HG03565 (cell line): ENCODE measurements at regions not wholly inside any gene's neighbourhood (a gene's known extent, or its start where the extent isn't known, plus 50 kb on each side); places are given as distances from the start of the nearest gene placed in this dataset.

Source experiments
- ATAC-seq: cut with Tn5 transposase; IDR thresholded peaks from one replicate; pipeline ENCODE4 v1.9.1; 2021; ENCODE audit warnings: mild to moderate bottlenecking, moderate library complexity; ENCODE audit not compliant: unreplicated experiment

DNA sequence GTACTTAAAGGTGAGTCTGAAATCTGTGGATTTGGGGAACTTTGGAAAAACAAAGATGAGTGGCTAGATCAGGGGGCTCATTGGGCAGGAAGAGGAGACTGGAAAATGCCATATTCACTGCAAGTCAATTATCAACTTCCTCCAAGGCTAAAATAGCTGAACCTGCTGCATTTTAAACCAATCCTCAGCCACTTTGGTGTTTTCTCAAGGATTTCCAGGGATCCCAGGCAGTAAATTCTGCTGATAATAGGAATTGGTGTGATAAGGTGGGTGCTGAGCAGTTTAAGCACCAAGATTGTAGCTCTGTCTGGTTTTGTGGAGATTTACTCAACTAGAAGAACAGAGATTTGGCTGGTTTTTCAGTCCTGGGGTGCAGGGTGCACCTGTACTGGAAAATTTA lies 153.9 kb upstream of the CAMK1G start:
- no peak for ATAC-seq

DNA sequence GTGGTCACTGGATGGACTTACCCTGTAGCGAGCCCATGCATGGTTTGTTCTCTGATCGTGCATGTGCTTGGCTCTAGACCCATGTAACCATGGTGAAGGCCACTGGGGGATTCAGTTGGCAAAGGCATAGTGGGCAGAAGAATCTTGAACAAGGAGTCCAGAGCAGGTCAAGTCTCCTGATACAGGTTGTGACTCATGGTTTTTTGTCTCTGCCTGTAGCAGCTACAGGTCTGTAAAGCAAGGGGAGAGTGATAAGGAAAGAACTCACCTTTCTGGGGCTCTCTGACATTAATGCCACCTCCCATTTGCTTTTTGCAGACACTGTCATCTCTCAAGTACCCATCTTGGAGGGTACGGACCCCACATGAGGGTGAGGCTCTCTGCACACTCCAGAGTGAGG lies 153.4 kb upstream of the CAMK1G start:
- ATAC-seq = no peak

DNA sequence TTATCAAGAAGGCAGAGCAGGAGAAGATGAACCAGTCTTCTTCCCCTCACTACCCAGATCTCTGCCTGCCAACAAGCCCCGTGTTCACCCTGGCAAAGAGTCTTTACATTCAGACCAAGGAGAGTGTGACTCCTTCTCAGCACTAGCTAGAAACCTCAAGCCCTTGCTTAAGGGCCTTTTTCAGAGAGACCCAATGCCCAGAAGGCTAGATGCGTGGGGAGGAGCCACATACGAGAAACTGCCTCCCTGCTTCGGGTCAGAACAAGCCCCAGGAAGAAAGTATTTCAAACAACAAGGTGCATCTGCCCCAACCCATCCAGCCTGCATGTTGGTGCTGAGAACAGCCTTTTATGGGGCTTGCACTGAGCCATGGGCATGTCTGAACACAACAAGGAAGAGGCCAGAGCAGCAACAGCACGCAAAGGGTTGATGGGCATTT lies 152.7 kb upstream of the CAMK1G start:
- ATAC-seq = no peak

DNA sequence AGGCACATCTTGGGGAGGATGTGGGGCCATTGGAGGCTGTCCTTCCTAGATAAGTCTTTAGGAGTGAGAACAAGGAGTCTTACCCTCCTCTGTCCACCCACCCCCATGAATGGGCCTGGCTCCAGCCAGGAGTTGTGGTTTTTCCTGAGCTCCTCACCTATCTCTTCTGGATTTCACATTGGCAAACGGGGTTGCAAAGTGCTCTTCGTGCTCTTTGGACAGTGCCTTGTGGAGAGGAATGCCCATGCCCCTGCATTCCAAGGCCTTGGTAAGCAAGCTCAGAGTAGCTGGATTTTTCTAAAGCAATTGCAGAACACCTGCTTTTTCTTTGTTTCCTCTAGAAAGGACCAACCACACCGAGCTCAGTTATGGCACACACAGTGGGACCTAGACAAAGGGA lies 152.1 kb upstream of the CAMK1G start:
- no peak for ATAC-seq

DNA sequence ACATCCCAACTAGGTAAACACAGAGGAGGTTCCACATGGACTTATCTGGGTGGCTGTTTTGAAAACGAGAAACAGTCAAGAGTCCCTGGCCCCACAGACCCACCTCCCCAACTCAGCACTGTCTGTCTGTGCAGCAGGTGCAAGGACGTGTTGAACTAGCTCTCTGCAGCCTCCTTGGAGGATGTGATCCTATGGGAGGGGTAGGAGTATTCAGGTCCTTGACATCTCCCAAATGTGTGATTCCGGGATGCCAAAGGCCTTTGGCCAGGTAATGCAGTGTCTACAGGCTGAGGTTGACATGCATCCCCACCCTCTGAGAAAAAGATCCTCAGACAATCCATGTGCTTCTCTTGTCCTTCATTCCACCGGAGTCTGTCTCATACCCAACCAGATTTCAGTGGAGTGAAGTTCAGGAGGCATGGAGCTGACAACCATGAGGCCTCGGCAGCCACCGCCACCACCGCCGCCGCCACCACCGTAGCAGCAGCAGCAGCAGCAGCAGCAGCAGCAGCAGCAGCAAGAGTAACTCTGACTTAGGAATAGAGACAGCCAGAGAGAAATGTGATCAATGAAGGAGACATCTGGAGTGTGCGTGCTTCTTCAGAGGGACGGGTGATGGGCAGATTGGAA lies 151.6 kb upstream of the CAMK1G start:
- ATAC-seq = no peak

DNA sequence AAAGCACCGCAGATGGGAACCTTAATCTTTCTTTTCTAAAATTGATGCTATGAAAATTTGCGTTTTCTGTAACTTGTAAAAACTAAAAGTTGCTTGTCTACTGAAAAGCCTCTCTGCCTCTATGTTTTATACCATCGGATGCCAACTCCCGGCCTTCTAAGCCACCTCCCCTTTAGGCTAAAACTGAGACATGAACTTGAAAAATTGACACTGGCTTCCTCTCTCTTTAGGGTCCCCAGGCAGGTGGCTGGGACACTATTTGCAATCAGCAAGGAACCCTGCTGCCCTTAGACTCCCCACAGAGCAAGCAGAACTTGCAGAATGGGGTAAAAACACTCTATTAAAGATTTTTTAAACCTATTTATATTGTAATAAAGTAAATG lies 151.1 kb upstream of the CAMK1G start:
- ATAC-seq = no peak

DNA sequence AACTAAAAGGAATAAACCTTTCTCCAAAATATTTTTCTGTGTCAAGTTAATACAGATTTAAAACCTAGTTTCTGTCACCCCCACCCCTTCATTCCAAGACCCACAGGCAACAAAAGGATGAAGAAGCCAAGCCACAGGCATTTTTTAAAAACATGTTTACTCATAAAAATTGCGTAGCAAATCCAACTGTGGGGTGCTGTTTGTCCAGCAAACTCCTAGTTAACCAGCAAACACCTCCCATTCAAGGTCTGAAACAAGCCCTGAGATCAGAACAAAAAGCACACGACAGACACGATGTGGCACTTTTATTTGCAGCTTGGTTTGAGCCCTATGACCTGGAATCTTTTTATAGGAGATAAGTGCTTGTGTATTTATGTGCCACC lies 149.9 kb upstream of the CAMK1G start:
- ATAC-seq = no peak

DNA sequence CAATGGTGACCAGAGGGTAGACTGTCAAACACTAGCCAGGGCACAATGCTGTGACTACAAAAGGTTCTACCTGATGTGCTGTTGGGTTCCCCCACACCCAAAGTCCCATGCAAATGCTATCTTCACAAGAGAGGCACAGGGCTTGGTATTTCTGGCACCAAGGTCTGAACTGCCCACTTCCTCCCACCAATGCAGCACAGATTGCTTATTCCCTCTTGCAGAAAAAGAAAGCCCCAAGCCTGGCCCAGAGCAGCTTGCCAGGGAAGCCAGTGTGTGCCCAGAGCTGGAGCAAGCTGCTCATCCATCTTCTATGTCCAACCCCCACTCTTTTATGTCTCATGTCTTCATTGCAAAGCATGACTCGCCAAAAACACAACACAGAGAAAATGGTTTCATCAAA lies 149.4 kb upstream of the CAMK1G start:
- ATAC-seq = no peak

DNA sequence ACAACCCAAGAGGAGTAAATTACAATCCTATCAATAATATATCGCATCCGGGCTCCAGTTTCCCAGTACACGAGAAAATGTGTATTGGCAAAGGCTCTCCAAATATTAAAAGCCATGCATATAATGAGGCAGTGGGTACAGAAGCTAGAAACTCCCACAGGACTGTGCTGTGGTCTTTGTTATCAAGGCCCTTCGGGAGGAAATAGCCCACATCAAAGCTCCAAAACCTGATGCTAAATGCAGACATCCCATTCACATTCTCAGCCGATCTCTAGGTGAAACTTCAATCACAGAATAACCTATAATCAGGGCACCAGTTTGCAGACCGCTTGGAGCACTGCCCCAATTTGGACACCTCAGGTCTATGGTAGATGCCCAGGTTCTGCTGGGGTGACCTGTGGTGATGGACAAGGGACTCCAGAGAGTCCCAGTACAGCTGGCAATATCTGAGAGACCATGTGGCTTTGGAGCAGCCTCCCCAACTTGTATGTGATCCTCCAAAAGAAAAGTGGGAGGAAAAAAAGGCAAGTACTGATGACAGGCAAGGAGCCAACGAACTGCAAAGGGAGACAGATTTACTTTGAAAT lies 148.8 kb upstream of the CAMK1G start:
- ATAC-seq = no peak

DNA sequence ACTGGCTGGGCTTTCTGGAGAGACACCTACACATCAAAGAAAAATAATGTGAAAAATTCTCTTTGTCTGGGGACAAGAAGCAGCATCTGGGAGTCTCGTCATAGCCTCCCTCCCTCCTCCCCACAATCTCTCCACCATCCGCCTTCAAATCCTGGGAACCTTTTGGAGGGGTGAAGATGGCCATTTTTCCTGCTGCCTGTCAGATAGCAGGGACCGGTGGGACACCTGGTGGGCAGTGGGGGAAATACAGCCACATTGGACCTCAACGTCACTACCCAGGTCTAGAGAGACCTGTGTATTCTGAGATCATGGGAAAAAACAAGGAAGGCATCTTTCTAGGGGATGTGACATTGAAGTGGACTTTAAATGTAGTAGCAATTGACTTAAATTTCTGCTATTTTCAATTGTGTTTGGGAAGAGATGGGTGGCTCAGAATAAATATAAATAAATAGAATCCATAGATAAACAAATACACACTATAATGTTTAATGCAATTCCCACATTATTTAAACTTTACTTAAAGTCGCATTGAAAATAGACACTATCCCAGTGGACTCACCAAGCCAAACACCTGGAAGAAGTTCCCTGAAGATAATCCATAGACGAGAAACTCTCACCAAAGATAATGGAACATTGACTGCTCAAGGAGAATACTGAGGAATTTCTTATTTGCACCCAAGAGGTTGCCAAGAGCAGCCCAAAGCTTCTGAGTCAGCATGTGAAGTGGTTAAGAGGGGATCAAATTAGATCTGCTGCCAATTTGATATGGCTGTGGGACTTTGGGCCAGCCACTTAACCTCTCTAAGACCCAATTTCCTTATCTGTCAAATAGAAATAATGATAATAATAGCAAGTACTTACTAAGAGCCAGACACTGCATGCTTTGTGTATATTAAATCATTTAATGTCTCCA lies 147.6 kb upstream of the CAMK1G start:
- peak; percentile 75 for ATAC-seq

DNA sequence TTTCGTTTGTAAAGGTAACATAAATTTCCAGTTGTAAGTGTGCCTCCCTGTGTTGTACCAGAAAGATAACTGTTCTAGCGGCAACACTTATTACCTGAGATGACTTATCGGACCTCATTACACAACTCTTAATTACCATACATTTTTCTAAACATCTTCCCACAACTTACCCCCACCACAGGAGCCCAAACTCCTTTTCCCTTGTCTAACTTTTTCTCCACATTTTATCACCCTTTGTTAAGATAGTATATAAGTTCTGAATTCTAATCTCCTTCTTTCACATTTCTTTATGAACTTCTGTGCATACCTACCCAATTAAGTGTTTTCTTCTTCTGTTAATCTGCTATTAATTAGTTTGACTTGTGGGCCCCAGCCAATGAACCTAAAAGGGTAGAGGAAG lies 143.7 kb upstream of the CAMK1G start:
- ATAC-seq = no peak

DNA sequence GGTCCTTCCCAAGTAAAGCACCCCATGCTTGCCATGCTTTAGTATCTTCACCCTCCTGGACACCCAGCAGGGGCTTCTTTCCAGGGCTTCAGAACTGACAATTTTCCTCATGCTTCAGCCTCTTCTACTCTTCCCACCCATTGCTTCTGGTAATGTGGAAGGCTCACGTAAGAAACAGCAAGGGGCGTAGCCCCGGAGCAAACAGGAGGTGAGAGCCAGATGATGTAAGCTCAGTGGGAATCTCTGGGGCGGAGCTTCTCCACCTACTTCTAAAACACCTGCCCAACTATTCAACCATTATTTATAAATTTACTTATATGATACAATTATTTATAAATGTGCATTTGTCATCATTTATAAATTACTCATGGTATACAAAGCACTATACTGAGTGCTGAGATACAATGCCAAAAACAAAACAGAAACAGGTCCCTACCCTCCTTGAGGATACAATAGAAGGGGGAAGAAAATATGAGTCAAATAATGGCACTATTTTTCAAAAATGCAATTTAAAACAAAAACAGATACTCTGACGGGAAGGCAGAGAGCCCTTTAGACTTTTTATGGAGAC lies 140.1 kb upstream of the CAMK1G start:
- no peak for ATAC-seq

DNA sequence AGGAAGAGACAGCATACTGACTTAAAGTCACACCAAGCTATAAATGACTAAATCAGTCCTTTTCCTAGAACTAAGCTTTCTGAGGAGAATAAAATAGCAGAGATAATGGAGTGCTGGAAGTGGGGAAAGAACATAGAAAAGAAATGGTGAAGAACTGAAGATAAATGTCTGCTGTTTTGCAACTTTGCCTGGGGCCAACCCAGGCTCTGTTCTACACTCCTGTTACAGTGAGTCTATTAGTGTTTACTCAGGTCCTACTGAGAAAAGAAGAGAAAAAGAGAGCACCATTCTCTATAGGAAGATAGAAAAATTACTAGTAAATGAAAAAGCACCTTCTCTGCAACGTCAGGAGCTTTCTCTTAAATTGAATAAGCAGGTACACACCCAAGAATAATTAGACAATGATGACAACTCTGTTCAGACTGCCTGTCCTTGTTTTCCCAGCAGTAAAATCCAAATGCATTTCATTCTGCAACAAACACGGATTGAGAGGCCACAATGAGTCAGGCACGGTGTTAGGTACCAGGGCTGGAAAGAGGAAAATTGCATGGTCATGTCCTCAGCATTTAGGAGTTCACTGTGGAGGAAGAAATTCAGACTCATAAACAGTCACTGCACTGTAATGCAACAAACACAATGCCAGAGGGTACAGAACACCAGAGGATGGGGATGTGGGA lies 139.4 kb upstream of the CAMK1G start:
- no peak for ATAC-seq

DNA sequence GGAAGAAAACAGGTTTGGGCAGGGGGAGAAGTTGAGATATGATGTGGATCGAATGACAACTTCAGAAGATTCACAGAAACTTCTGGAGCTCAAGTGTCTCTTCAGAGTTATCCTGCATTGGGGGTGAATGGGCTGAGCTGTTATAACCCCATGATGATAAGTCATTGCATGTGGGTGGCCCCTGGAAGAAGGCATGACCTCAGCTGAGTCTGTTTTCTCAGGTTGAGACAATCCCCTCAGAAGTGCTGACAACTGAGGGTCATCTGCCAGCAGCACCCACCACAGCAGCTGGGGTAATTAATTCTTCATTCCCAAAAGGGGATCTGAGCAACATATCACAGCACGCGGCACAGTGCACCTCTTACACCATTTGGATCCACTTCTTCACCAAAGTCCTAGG lies 138.6 kb upstream of the CAMK1G start:
- no peak for ATAC-seq

DNA sequence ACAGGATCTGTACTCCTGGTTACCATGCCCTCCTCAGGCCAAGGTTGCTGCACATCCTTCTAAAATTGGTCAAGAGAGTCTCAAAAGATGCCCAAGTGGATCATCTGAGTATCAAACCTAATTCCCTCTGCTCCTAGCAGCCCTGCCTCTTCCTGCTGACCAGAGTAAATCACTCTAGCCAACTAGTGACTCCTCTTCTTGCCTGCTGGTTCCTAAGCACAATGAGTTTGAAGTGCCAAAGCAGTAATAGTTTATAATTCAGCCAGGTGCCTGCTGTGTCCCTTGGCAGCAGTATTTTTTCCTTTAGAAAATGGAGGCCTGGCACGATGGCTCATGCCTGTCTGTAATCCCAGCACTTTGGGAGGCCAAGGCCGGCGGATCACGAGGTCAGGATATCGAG lies 137.9 kb upstream of the CAMK1G start:
- no peak for ATAC-seq

DNA sequence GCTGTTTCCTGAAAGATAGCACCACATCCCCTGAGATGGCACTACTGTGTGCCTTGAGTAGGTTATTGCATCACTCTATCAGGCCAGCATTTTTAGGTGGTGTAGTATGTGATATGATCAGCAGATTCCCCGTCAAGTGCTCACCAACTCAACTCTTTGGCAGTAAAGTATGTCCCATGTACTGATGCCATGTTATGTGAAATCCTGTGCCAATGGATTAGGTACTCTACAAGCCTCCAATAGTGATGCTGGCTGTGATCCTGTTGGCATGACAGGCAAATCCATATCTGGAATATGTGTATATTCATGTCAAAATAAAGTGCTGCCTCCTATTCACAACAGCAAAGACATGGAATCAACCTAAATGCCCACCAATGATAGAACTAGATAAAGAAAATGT lies 137.2 kb upstream of the CAMK1G start:
- ATAC-seq = no peak

DNA sequence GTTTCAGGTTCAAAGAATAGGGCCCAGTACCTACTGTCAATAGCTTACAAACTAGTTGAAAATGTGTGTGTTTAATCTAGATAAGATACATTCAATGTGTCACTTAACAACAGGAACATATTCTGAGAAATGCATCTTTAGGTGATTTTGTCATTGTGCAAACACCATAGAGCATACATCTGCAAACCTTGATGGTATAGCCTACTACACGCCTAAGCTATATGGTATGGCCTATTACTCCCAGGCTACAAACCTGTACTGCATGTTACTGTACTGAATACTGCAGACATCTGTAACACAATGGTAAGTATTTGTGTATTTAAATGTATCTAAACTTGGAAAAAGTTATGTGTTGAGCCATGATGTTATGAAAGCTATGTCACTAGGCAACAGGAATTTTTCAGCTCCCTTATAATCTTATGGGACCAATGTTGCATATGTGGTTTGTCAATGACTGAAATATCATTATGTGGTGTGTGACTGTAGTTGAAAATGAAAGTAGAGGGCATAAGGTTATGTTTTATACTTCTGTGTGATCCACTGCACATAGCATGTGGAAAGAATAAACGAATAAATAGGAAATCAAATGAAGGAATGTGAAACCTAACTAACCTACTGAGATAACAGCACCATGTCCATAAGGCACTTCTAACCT lies 129.0 kb upstream of the CAMK1G start:
- no peak for ATAC-seq

DNA sequence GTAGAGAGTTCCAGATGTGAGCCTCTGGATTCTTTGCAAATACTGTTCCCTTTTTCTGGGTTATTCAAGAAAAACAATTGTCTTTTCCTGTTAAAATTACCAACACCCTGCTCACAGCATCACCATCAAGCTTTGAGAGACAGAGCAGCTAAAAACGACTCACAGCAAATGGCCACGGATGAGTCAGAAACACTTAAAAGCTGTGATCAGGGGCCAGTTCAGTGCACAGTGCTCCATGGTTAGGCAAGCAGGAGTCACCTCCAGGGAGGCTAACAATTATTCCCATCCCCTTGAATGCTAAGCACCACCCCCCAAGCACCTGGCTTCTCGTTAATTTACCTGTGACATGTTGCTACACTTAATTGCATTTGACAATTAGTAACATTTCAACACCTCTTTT lies 128.4 kb upstream of the CAMK1G start:
- no peak for ATAC-seq

DNA sequence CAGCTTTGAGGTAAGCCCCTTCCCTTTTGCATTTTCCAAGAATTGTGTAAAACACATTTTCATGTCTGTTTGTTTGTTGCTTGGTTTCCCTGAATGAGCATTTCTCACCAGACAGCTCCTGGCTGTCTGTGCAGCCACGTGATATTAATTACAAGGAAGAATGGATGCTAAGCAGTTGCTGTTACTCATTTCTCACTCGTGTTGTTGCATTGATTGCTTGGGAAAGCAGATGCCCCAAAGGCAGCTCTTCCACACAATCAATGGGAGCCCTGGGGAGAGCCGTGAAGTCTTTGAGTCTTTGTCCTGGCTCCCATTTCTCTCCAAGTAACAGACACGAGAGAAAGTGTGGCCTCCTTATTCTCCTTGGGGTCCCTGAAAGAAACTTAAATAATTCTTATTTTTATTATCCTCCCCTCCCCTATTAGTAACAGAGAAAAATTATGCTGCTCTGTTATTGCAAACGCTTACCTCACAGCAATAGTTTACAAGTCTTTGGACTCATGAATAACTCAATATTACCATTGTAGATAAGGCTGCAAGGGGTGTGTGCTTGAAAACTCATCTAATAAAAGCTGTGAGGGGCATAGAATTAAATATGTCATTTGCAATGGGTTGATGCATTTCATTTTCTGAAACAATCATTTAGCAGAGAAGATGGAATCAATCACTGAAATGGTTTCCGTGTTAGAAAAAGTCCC lies 127.7 kb upstream of the CAMK1G start:
- no peak for ATAC-seq

DNA sequence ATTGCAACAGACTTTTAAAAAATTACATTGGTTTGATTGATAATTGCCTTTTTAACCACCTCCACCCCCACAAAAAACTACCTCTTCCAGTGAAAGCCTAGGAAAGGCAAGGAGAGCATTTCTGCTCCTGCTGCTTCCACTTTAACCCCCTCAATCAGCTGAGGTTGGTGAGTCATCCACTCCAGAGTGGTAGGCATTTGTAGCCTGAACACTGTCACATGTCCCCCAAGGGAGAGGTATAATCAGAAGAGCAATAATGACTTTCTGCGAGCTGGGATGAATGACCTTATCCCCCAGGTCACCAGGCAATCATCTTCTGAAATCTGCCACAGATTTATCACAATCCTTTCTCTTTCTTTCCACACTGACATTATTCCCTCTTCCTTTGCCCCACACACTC lies 126.6 kb upstream of the CAMK1G start:
- no peak for ATAC-seq
